GM21619 (cell line): ENCODE measurements at regions not wholly inside any gene's neighbourhood (a gene's known extent, or its start where the extent isn't known, plus 50 kb on each side); places are given as distances from the start of the nearest gene placed in this dataset.

Experiments used
- ATAC-seq: cut with Tn5 transposase; IDR thresholded peaks from one replicate; pipeline ENCODE4 v1.9.1; 2021; ENCODE audit not compliant: unreplicated experiment

GRCh38 chr4:62199291-62199810, 999.2 kb downstream of the ADGRL3 start:
- ATAC-seq, result no peak

DNA sequence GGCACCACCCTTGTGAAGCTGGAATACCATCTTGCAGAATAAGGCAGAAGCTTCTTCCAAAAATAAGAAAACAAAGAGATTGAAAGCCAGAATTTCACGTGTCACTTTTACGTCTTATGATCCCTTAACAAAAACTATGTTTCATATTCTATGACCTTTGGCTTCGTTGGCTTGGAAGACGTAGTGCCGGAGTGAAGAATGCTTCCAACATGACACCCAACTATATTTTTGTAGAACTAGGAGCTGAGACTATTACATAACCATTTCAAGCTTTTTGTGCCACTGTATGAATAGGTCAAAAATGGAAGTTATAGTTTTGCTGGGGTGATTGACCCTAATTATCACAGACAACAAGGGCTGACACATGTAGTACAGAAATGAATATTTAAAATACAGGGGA, 996.2 kb downstream of the ADGRL3 start:
- ATAC-seq, result no peak

- no peak for ATAC-seq
These were observed 994.2 kb downstream of the ADGRL3 start for GRCh38 chr4:62194342-62194741.

DNA sequence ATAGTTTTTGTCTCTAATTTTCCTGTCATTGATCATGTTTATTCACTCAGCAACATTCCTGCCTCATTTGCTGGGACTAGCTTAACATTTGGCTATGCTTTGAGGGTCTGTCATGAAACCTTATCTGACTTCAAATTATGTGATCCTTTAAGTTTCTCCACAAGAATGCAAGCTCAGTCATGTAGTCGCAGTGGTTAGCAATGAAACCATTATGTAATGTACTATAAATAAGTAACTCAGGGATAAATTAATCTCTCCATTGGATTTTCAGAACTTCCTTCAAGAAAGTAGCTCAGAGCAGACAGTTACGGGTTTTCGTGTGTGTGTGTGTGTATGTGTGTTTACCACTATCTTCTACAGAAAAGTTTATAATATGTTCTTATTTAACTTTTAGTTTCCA, 993.6 kb downstream of the ADGRL3 start:
- no peak for ATAC-seq

DNA sequence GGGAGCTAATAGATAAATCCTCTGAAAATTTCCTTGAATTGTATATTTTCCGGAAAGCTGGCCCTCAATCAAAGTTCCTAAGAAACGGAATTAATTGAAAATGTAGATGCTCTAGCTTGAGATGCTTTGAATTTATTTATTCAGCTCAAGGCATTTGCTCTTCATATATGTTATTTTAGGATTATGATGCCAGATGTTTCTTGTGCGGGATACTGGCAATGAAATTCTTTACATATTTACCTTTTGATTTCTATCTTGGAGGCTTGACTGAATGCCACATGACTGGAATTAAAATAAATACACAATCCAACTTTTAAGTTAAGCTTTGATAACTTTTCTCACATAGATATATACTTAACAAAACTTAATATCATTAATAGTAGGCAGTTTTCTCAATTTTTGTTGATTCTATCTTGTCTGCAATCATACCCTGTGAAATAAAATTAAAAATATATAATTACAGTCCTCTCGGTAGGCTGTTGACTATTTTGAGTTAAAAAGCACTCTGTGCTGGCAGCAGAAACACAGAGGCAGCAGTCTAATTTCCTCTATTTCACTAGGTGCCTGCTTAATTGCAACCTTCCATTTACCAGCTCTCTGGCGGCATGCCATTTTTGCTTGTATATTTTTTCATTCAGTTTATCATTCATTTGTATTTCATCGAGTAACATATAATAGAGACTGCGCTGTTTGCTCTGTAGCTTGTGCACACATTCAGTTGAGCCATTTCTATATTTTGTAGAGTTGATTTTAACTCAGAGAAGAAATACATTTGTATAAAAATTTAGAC, 991.5 kb downstream of the ADGRL3 start:
- no peak for ATAC-seq

GRCh38 chr4:62170235-62170634, 970.1 kb downstream of the ADGRL3 start:
- no peak for ATAC-seq

- no peak for ATAC-seq
These were observed 968.6 kb downstream of the ADGRL3 start for GRCh38 chr4:62168681-62169080.

DNA sequence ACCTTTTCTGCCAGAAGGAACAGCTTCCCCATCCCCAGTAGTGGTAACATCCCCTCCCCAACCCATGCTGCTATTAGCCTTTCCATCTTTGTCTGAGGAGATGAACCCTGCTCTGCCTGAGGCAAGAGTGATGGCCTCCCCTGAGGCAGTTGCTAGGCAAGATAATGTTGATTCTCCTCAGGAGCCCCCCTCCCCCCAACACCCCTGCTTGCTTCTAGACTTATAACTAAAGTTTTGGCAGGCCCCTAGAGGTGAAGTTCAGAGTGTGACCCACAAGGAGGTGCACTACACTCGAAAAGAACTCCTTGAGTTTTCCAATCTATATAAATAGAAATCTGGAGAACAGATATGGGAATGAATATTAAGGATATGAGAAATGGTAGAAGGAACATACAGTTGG, 962.5 kb downstream of the ADGRL3 start:
- no peak for ATAC-seq

DNA sequence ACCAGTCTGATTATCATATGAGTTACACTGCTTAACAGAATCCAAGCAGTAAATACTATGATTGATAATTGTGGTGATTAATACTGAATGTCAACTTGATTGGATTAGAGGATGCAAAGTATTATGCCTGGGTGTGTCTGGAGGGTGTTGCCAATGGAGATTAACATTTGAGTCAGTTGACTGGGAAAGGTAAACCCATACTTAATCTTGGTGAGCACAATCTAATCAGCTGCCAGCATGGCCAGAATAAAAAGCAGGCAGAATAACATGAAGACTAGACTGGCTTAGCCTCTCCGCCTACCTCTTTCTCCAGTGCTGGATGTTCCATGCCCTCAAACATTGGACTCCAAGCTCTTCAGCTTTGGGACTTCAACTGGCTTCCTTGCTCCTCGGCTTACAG, 961.3 kb downstream of the ADGRL3 start:
- ATAC-seq, result no peak

GRCh38 chr4:62159876-62160275, 959.8 kb downstream of the ADGRL3 start:
- ATAC-seq, result no peak

GRCh38 chr4:62159306-62159705, 959.2 kb downstream of the ADGRL3 start:
- no peak for ATAC-seq

- ATAC-seq, result no peak
These were observed 956.1 kb downstream of the ADGRL3 start for GRCh38 chr4:62156205-62156604.

GRCh38 chr4:62145276-62145675, 945.1 kb downstream of the ADGRL3 start:
- no peak for ATAC-seq

- no peak for ATAC-seq
These were observed 944.3 kb downstream of the ADGRL3 start for GRCh38 chr4:62144431-62144830.

GRCh38 chr4:62135565-62136156, 935.5 kb downstream of the ADGRL3 start:
- ATAC-seq, result no peak

DNA sequence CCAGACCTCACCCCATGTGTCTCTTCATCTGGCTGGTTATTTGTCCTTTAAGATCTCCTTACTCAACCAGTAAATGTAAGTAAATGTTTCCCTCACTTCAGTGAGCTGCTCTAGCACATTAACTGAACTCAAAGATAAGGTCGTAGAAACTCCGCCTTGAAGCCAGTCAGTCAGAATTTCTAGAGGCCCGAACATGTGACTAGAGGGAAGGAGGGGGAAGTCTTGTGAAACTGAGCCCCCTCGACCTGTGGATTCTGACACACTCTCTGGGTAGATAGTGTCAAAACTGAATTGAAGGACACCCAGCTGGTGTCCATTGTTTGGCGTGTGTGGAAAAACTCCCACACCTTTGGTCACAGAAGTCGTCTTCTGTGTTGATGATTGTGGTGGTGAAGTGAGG, 933.9 kb downstream of the ADGRL3 start:
- ATAC-seq, result no peak

GRCh38 chr4:62133101-62133897, 933.2 kb downstream of the ADGRL3 start:
- no peak for ATAC-seq

GRCh38 chr4:62131049-62131448, 930.9 kb downstream of the ADGRL3 start:
- no peak for ATAC-seq

DNA sequence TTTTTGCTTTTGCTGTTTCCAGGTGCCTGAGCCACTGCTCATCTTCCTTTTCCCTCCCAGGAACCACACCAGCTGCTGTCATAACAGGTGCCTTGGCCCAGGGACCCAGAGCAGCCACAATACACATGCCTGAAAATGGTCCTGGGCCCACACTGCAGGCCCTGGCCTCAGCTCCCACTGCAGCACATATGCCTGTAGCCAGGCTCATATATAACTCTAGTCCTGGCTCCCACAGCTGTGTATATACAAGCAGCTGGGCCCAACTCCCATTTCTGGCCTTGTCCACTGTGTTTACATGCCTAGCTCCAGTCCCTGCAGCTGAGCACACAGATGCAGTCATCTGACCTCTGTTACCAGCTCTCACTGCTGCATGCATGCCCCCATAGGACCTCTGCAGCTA, 930.5 kb downstream of the ADGRL3 start:
- ATAC-seq, result no peak

GRCh38 chr4:62130230-62130629, 930.1 kb downstream of the ADGRL3 start:
- no peak for ATAC-seq
